Activated naive CD8-positive, alpha-beta T cell (primary cell): ENCODE measurements at regions not wholly inside any gene's neighbourhood (a gene's known extent, or its start where the extent isn't known, plus 50 kb on each side); places are given as distances from the start of the nearest gene placed in this dataset.

Experiments used
- H3K27ac Mint-ChIP-seq: one replicate; pipeline ENCODE4 v1.8.0; 2021; ENCODE audit warnings: mixed read lengths
- H3K27me3 Mint-ChIP-seq: one replicate; pipeline ENCODE4 v1.8.0; 2021; ENCODE audit warnings: mixed read lengths
- H3K36me3 Mint-ChIP-seq: one replicate; pipeline ENCODE4 v1.8.0; 2021; ENCODE audit warnings: mixed read lengths
- H3K4me1 Mint-ChIP-seq: one replicate; pipeline ENCODE4 v1.8.0; 2021; ENCODE audit warnings: low read depth, mixed read lengths
- H3K4me3 Mint-ChIP-seq: one replicate; pipeline ENCODE4 v1.8.0; 2021; ENCODE audit warnings: mild to moderate bottlenecking, mixed read lengths
- H3K9me3 Mint-ChIP-seq: one replicate; pipeline ENCODE4 v1.8.0; 2021; ENCODE audit warnings: low read depth, mixed read lengths

- H3K9me3 Mint-ChIP-seq: no peaks in the 10 kb centered on the region
- no peak overlapping the region for H3K4me3 Mint-ChIP-seq
- peaks cover 7% of the 10 kb centered on the region for H3K27me3 Mint-ChIP-seq
Observed at GRCh38 chr16:86319585-86320236, 190.6 kb upstream of the FOXF1 start.

GRCh38 chr16:86320237-86320595, 190.1 kb upstream of the FOXF1 start:
- Mint-ChIP-seq H3K9me3 (no peaks in the 10 kb centered on the region), H3K27me3 (peaks cover 3% of the 10 kb centered on the region), H3K4me3 (no peak overlapping the region), H3K4me1 (no peaks in the 10 kb centered on the region), H3K36me3 (no peaks in the 10 kb centered on the region), H3K27ac (no peak overlapping the region)

More at GRCh38 chr16:86319585-86320236, 190.6 kb upstream of the FOXF1 start:
- H3K4me1 Mint-ChIP-seq: no peaks in the 10 kb centered on the region
- no peak overlapping the region for H3K27ac Mint-ChIP-seq
- H3K36me3 Mint-ChIP-seq: no peaks in the 10 kb centered on the region

- H3K27me3 Mint-ChIP-seq: peaks cover 5% of the 10 kb centered on the region
- H3K27ac Mint-ChIP-seq: no peak overlapping the region
- H3K4me3 Mint-ChIP-seq: no peak overlapping the region
- no peaks in the 10 kb centered on the region for H3K4me1 Mint-ChIP-seq
- no peaks in the 10 kb centered on the region for H3K36me3 Mint-ChIP-seq
- H3K9me3 Mint-ChIP-seq: no peaks in the 10 kb centered on the region
Observed at GRCh38 chr16:86321491-86321890, 188.8 kb upstream of the FOXF1 start.

GRCh38 chr16:86322283-86322682, 188.0 kb upstream of the FOXF1 start:
- Mint-ChIP-seq H3K36me3 (no peaks in the 10 kb centered on the region), H3K27me3 (peaks cover 6% of the 10 kb centered on the region), H3K9me3 (no peaks in the 10 kb centered on the region), H3K27ac (no peak overlapping the region), H3K4me3 (no peak overlapping the region), H3K4me1 (no peaks in the 10 kb centered on the region)

- Mint-ChIP-seq H3K36me3 (no peaks in the 10 kb centered on the region), H3K27ac (no peak overlapping the region), H3K4me1 (no peaks in the 10 kb centered on the region), H3K4me3 (no peak overlapping the region), H3K9me3 (no peaks in the 10 kb centered on the region), H3K27me3 (peaks cover 6% of the 10 kb centered on the region)
Observed at GRCh38 chr16:86322806-86323205, 187.5 kb upstream of the FOXF1 start.

GRCh38 chr16:86324320-86324719, 186.0 kb upstream of the FOXF1 start:
- no peak overlapping the region for H3K4me3 Mint-ChIP-seq
- no peaks in the 10 kb centered on the region for H3K36me3 Mint-ChIP-seq
- H3K4me1 Mint-ChIP-seq: no peaks in the 10 kb centered on the region
- H3K27me3 Mint-ChIP-seq: peaks cover 8% of the 10 kb centered on the region
- no peaks in the 10 kb centered on the region for H3K9me3 Mint-ChIP-seq
- H3K27ac Mint-ChIP-seq: no peak overlapping the region

GRCh38 chr16:86325360-86325759, 185.0 kb upstream of the FOXF1 start:
- Mint-ChIP-seq H3K27ac (no peak overlapping the region), H3K36me3 (no peaks in the 10 kb centered on the region), H3K27me3 (peaks cover 11% of the 10 kb centered on the region), H3K4me1 (no peaks in the 10 kb centered on the region), H3K9me3 (no peaks in the 10 kb centered on the region), H3K4me3 (no peak overlapping the region)

- Mint-ChIP-seq H3K4me3 (no peak overlapping the region), H3K36me3 (no peaks in the 10 kb centered on the region), H3K4me1 (no peaks in the 10 kb centered on the region), H3K27ac (no peak overlapping the region), H3K27me3 (peaks cover 11% of the 10 kb centered on the region), H3K9me3 (no peaks in the 10 kb centered on the region)
Observed at GRCh38 chr16:86325895-86326294, 184.4 kb upstream of the FOXF1 start.

- no peaks in the 10 kb centered on the region for H3K9me3 Mint-ChIP-seq
- H3K27ac Mint-ChIP-seq: no peak overlapping the region
- no peaks in the 10 kb centered on the region for H3K4me1 Mint-ChIP-seq
- no peak overlapping the region for H3K4me3 Mint-ChIP-seq
- no peaks in the 10 kb centered on the region for H3K36me3 Mint-ChIP-seq
- H3K27me3 Mint-ChIP-seq: peaks cover 9% of the 10 kb centered on the region
Observed at GRCh38 chr16:86327321-86327720, 183.0 kb upstream of the FOXF1 start.

GRCh38 chr16:86330906-86331305, 179.4 kb upstream of the FOXF1 start:
- H3K27me3 Mint-ChIP-seq: peaks cover 16% of the 10 kb centered on the region
- no peaks in the 10 kb centered on the region for H3K4me1 Mint-ChIP-seq
- no peak overlapping the region for H3K4me3 Mint-ChIP-seq
- H3K27ac Mint-ChIP-seq: no peak overlapping the region
- no peaks in the 10 kb centered on the region for H3K36me3 Mint-ChIP-seq
- H3K9me3 Mint-ChIP-seq: no peaks in the 10 kb centered on the region

- Mint-ChIP-seq H3K4me3 (no peak overlapping the region), H3K4me1 (no peaks in the 10 kb centered on the region), H3K36me3 (no peaks in the 10 kb centered on the region), H3K27ac (no peak overlapping the region), H3K27me3 (peaks cover 16% of the 10 kb centered on the region), H3K9me3 (no peaks in the 10 kb centered on the region)
Observed at GRCh38 chr16:86334079-86334635, 176.2 kb upstream of the FOXF1 start.

GRCh38 chr16:86335266-86336172, 174.8 kb upstream of the FOXF1 start:
- no peak overlapping the region for H3K27ac Mint-ChIP-seq
- H3K27me3 Mint-ChIP-seq: peaks cover 21% of the 10 kb centered on the region
- H3K4me1 Mint-ChIP-seq: no peaks in the 10 kb centered on the region
- no peaks in the 10 kb centered on the region for H3K9me3 Mint-ChIP-seq
- no peak overlapping the region for H3K4me3 Mint-ChIP-seq
- no peaks in the 10 kb centered on the region for H3K36me3 Mint-ChIP-seq

- no peak overlapping the region for H3K27ac Mint-ChIP-seq
- no peaks in the 10 kb centered on the region for H3K4me1 Mint-ChIP-seq
- H3K4me3 Mint-ChIP-seq: no peak overlapping the region
- H3K27me3 Mint-ChIP-seq: peaks cover 26% of the 10 kb centered on the region
- no peaks in the 10 kb centered on the region for H3K36me3 Mint-ChIP-seq
- H3K9me3 Mint-ChIP-seq: no peaks in the 10 kb centered on the region
Observed at GRCh38 chr16:86337138-86337537, 173.2 kb upstream of the FOXF1 start.

GRCh38 chr16:86337581-86338402, 172.5 kb upstream of the FOXF1 start:
- Mint-ChIP-seq H3K4me1 (no peaks in the 10 kb centered on the region), H3K4me3 (no peak overlapping the region), H3K36me3 (no peaks in the 10 kb centered on the region), H3K27me3 (peaks cover 30% of the 10 kb centered on the region), H3K9me3 (no peaks in the 10 kb centered on the region), H3K27ac (no peak overlapping the region)
